ENCODE measurements at regions not wholly inside any gene's neighbourhood (a gene's known extent, or its start where the extent isn't known, plus 50 kb on each side); places are given as distances from the start of the nearest gene placed in this dataset.

DNA sequence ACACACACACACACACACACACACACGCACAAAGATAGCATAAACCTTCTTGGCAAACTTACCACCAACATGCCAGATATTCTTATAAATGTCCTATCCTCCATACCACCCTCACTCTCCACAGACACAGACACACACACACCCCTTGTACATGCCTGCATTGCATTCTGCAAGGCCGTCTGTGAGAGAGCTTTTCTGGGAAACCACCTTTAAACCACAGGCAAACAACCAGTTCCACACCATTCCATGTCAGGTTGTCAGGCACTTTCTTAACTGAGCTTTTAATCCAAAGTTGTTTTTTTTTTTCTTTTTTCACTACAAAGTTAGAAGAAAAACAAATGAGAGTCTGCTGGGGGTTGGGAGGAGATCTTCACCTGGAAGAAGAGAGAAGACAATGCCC lies 221.1 kb downstream of the C1D start:
- no peak for DNase-seq

DNA sequence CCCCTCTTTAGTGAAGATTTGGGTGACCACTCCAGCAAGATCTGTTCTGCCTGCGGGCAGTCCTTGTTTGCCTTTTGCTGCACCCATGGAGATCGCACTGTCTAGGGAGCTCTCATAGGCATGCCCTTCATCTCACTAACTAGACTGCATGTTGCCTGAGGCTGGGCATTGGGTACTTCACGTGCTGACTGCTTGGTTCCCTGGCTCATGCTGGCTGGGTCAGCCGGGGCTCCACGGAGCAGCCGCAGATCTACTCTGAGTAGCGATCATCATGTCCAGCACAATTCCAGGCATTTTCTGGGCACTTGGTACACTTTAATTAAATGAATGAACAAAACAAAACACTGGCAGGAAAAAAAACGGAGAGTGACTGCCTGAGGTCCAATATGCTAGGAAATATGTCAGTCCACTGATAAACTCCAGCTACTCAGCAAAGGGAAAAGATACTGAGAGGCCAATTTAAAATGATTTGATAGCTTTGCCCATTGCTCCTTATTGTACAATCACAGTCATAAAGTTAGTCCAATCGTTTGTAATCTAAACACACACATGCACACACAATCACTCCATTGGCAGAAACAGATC lies 220.3 kb downstream of the C1D start:
- no peak for DNase-seq

DNA sequence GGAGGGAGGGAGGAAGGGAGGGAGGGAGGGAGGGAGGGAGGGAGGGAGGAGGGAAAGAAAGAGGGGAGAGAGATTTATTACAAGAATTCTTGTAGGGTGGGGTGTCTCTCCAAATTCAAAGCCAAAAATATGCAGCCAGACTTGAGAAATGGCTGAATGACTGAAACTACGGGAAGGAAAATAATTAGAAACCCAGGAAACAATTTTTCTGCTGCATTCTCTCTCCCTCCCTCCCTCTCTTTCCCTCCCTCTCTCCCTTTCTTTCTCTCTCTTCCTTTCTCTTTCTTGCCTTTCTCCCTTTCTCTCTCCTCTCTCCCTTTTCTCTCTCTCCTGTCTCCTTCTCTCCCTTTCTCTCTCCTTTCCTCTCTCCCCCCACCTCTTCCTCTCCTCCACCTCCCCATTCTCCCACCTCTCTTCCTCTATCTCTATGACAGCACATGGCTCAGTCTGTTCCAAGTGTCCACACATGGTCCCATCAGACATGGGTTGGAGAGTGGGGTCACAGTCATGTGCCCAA lies 218.7 kb downstream of the C1D start:
- no peak for DNase-seq

DNA sequence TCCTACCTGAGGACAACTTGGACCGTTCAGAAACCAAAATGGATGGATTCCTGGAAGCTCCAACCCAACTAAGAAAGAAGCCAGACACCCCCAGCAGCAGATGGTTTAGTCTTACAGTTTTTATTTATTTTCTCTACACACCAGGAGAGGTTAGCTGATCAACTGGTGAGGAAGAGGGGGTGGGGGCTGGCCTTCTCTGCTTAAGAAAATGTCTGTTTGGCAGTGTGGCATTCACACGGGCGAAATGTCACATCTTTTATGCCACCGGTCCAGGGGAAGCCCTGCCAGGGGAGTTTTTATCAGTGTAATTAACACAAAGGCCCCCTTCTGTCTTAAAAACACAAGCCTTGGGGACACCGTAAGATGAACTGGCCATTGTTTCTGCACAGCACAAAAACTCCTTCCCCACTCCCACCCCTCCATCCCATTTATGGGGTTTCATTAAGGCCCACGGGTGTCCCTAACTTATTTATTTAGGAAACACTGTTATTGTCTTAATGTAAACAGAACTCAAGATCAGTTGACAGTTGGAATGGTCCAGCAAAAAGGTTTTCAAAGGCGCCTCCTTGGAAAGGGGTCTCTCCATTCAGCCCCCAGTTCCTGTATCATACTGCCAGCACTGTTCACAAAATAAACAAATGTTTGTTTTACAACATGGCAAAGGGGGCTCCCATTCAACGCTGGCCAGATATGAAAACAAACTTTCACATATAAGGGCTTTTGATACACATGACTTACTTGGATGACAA lies 217.0 kb downstream of the C1D start:
- peak; percentile 36 for DNase-seq

DNA sequence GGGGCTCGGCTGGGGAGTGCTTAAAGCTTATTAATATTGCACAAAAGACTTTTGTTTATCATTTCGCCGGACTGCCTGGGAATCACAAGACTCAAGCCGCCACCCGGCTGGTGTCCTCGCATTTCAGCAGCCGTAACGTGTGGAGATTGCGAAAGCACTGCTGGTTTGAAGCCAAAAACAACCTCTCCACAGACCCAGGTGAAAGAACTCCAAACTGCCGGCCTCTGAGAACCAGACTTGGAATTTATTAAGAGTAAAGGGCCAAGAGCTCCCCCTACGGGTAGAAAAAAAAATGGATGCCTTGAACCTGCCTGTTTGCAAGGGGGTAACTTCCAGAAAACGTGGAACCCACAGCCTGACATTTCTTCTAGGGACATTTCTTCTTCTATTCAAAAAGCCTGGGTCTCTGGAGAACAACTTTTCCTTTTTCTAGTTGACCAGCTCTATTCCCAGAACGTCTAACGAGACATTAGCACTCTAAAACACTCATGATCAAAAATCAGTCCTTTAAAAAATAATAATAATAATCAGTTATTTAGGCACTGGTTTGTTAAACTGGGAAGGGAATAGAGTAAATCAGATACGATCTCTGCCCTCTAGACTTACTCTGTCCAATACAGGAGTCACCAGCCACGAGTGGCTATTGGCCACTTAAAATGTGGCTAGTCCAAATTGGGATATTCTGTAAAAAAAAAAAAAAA lies 216.3 kb downstream of the C1D start:
- peak; percentile 96 for DNase-seq

DNA sequence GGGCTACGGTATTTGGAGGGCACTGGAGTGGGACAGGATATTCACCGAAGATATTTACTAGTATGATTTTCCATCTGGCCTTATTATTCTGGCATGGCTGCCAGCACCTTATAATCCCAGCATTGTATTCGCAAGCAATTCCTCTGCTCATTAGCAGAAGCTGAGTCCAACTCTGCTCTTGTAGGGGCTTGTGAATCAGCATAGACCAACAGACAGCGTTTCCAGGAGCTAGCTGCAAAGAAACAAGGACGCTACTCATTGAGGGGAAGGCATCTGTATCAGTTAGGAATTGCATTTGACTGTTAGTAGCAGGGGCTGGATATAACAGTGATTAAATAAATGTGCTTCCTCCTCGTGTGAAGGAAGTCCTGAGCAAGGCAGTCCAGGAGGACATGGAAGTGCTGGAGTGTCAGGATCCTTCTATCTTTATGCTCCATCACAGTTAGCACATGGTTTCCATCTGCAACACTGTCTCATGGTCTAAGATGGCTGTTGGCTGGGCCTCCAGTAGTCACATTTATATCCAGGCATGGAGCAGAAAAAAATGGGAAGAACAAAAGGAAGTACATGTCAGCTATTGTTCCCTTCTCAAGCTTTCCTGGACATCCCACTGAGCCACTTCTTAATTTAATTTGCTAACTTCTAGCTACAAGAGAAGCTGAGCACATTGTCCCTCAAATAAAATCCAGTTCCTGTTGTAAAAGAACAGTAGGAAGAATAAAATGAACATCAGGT lies 214.1 kb downstream of the C1D start:
- DNase-seq: no peak

DNA sequence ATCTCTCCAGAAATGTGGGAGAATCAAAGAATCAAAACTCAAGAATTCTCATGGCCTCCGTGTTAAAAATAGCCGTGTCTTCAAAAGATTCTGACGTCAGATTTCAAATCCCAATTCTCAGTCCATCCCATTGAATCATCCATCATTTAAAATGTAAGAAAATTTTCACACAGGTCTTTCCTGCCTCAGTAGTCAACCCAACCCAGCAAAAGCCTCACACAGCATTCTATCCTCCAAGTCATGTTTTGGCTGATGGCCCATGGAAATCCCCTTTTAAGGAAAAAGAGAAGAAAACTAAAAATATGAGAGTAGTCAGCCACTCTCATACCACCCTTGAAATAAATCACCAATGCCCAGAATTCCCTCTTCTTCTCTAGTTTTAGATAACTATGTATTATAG lies 211.8 kb downstream of the C1D start:
- DNase-seq: no peak

DNA sequence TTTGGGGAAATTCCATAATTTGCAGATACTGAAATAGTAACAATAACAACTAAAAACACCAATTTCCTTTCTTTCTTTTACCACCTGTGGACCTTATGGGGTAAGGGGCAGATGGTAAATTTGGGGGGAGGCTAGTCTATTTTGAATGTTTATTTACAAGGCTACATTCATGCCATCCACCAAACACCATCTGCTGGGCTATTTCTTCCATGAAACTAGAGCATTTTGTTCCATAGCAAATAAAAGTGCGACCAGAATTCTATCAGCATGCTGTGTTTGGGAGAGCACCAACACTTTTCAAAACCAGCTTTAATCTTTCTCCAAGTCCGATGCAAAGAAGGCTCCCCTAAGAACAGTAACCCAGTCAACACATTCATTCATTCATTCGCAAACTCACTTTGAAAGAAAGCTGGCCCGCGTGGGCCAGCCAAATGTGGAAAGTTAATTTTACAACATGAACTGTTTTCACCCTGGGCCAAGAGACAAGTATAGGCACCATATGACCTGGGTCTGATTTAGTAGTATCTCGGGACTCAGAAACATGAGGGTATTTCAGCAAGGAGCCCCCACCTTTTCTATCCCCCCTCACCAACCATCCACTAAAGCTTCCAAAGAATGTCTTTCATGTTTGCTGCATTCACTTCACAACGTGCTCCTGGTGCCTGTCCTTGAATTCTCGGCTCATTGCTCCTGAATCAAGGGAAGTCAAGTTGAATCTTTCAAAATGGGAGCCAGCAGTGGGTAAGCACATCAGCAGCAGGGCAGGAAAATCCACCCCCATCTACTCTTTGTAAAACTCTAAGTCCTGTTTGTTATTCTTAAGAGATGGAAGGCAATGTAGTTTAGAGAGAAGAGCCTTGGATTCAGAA lies 210.6 kb downstream of the C1D start:
- DNase-seq: peak; percentile 74

DNA sequence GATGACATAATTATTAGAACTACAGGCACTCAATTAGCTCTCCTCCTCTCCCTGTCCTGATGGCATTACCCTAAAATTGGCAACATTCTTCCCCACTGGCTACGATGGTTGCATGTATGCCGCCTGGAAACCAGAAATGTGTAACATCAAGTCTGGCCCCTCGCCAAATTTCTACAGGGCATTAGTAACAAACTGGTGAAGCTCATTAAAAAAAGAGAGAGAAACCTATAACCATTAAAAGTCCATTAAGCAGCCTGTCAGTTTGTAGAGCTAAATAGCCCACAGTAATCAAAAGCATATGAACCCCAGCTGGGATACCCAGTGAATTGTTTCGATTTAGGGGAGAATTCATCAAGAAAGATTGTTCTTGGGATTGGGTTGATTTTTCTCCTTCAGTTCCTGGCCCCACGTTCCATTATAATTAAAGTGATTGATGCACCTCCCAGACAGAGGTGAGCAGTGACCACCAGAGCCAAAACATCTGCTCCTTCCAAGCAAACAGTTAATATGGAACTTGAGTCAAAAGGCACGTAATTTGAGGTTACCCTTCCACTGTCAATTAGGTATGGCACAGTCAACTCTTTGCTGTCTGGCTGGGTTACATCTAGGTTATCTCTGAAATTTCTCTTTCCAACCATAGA lies 208.6 kb downstream of the C1D start:
- DNase-seq: peak; percentile 49

DNA sequence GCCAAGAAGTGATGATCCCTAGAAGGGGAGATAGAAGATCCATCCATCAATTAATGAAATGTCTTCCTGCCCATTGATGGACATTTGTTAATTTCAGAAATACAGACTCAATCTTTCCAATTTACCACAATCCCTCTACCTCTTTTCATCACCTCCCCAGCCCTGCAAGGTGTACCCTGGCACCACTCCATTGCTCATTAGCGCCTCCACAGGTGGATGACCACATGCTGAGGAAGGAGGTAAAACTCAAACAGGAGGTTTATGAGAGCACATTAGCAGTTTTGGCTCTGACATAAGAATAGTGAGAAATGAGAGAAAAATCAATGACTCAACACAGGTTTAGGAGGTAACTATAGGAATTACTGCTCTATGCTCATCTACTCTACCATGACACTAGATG lies 208.0 kb downstream of the C1D start:
- DNase-seq: no peak

DNA sequence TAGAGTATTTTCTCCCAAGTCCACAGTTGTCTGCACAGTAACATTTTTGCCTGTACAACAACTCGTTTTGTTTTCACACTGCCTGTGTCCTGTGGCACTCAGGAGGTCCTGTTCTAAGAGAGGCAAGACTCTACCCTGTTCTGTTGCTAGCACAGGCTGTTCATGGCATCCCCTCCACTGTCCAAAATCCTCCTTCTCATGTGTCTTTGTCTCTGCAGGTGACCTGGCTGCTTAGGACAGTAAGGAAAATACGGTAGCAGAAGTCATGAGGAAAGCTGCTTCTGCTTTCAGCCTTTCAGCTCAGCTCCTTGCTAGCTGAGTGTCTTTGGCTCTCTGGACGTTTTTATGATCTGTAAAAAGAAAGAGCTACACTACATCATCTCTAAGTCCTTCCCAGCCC lies 205.9 kb downstream of the C1D start:
- DNase-seq: no peak

DNA sequence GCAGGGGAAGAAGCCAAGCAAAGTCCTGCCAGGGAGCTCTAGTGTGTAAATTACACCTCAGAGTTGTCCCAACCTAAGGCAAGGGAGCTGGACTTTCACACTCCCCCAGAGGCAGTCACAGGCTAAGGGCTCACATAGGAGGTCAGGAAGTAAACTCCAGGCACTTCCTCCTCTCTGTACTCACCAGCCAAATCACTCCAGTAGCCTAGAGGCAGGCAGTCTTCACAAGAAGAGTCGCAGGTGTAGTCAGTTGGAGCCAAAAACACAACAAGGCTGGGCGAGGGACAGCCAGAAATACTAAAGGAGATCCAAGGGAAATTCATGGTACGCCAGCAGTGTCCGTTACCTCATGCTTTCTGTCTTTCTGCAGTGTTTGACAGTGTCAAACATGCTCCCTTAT lies 205.0 kb downstream of the C1D start:
- DNase-seq: no peak

DNA sequence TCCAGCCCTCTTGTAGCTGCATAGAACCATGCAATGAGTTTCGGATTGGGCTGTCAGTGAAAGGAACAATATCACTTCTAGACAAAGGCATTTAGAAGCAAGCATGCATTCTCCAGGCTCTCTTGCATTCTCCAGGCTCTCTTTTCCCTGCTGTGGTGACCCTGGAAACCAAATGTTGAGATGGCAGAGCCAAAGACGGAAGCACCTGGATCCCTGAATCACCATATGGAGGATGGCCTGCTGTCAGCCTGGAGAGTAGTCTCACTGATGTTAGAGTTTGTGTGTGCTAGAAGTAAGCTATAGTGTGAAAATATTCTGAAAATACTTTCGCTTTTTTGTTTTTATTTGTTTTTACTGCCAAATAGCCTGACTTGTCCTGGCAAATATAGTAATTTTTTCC lies 203.9 kb downstream of the C1D start:
- no peak for DNase-seq

DNA sequence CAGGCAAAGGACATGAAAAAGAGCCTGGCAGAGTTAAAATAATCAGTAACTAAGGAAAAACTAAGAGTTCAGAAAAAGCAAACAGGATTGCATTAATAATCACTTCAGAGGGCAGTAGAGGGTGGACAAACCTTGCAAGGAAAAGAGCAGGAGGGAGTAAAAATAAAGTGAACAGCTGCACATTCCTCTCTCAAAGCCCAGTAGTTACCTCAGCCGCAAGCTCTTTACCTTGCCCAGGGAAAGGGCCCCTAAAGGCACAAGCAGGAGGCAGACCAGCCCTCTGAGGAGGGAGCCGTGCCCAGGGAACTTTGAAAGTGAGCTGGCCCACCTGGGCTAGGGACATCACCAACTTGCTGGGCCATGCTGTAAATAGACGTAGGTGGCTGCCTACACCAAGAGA lies 196.9 kb downstream of the C1D start:
- DNase-seq: no peak

DNA sequence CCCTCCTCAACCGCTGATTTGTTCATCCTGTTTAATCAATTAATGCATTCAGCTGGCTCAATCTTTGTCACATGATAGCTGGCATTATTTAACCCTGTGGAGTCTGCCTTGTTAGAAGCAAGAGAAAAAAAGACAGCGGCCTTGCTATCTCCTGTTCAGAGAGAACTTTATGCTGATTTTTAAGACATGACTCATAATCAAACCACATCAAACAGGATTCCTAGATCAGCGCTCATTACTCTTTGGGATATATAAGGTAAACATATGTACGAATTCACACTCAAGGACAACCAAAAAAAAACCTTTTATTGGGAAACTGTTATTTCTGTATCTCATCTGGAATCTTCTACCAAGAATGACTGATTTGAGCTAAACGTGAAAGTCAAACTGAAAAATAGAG lies 195.1 kb downstream of the C1D start:
- no peak for DNase-seq

DNA sequence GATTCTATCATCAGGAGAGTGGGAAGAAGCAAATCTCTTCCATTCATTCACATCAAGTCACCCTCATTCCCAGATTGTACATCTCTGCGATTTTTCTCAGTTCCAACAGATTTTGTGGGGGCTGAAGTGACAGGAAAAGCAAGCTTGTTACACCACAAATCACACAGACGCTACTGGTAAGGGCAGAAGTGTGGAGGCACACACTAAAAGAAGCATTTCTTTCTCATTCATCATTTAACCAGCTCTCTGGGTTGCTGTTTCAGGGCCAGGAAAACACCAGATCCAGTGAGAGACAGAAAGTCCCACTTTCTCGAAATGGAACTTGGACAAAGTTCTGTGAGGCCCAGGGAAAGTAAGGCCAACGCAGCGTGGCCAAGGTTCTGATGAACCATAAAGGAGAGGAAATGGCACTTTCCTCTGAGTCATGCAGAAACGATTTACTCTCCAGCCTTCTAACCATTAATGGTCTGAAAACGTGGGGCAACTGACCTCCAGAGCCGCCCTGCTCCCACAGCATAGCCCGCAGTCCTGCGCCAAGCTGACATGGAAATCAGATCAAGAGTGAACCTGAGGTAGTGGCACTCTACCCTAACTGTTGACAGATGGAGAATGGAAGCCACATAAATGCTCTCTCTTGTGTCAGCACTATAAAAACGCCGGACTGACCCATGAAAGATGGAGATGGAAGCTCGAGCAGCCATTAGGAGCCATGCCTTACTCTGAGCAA lies 191.0 kb downstream of the C1D start:
- no peak for DNase-seq

DNA sequence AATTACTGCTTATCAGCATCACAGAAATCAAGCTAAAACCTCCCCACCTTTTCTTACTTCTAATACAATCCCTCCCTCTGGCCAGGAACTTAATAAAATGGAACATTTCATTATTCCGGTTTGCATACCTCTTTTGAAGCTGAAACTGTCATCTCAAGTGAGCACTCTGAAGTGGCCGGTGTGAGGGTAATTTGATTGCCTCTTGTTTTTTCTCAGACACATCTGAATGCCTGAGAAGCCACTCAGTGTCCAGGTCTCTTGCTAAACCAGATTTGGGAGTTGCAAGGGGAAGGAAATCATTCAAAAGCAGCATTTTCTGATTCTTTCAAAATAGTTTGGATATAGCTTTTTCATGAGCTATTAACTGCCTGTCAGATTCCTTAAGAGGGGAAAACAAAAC lies 190.3 kb downstream of the C1D start:
- DNase-seq: no peak

DNA sequence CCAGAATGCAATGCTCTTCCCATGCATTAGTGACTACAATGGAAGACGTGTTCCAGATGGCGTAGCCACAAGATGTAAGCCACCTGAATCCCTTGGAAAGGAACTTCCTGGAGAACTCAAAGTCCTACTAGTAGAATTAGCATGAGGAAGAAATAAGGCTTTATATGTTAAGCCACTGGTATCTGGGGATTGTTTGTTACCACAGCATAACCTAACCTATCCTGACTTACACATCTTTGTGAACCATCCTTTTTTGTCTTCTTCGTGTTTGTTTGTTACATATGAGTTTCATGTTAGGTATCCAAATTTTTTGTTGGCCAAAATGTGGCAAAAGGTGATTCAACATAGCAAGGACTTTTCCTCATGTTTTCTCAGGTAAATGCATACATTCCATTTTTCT lies 188.9 kb downstream of the C1D start:
- DNase-seq: peak; percentile 1

DNA sequence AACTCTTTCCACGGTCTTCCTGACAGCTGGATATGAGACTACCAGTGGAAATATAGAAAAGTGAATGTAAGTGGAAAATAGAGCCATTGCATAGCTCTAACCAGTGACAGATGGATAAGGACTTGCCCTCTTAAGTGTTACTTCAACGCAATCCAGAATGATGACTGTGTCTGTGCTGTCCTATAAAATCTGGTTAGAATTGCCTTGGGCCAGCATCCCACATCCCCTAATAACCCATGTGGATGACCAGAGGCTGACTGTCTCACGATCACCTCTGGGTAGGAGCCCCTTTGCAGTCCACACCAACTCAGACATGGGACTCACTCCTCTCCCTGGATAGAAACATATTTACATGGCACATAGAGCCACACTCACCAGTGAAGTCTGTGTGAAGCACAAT lies 186.6 kb downstream of the C1D start:
- DNase-seq: no peak

DNA sequence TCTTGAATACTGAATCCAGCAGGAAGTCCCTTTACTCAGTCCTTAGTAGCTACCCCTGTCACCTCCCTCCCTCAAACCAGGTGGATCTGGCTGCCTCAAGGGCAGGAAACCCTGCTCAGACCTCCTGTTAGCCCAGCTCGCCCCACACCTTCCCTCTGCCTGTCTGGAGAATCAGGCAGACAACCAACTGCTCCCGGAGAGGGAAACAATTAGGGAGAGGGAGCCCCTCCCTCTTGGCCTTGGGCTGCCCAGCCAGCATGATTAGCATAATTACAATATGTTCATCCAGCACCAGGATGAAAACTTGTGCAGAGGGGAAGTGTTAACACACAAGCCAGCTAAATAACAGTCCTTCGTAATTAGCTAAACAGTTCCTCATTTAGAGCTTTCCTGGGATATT lies 185.5 kb downstream of the C1D start:
- no peak for DNase-seq

DNA sequence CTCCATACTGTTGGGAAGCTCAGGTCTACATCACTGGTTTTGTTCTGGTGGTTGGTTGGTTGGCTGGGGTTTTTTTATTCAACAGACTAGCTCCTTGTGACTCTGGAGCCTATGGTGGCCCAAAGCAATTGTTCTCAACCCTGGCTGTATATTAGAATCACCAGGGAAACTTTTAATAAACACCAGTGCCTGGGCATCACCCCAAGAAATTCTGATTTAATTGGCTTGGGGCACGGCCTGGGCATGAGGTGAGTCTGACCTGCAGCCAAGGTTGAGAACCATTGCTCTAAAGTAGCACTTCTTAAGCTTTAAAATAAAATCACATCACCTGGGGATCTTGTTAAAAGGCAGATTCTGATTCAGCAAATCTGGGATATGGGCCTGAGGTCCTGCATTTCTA lies 184.1 kb downstream of the C1D start:
- no peak for DNase-seq

Measured in NCI-H2171 treated with DMSO at 0.1 percent for 48 hours (cell line).